Activated B cell treated with CpG ODN at 0.5 μM for 24 hours (primary cell): ENCODE measurements at regions not wholly inside any gene's neighbourhood (a gene's known extent, or its start where the extent isn't known, plus 50 kb on each side); places are given as distances from the start of the nearest gene placed in this dataset.

Experiments
- ATAC-seq: fragments of 200-7000 bp; cut with Tn5 transposase; one replicate; pipeline ENCODE4 v1.10.0; 2021; ENCODE audit warnings: low read depth, mild to moderate bottlenecking, moderate library complexity
- CTCF ChIA-PET: fragments of 350-600 bp; sonication (Branson Sonifier 250); formaldehyde crosslinking; loops from one replicate; lab custom pipeline; 2021; ENCODE audit warnings: antibody characterized with exemption; lab: Charles Lee
- POLR2A ChIA-PET: fragments of 350-600 bp; sonication (Branson Sonifier 250); formaldehyde crosslinking; loops from one replicate; lab custom pipeline; 2021; ENCODE audit warnings: antibody characterized with exemption; lab: Charles Lee
- DNase-seq: peaks from one replicate; pipeline ENCODE4 v3.0.0; 2022
- H3K27ac Mint-ChIP-seq: one replicate; pipeline ENCODE4 v1.8.0; 2020; ENCODE audit warnings: mixed read lengths
- H3K27me3 Mint-ChIP-seq: one replicate; pipeline ENCODE4 v1.8.0; 2021; ENCODE audit warnings: mixed read lengths
- H3K36me3 Mint-ChIP-seq: one replicate; pipeline ENCODE4 v1.8.0; 2021; ENCODE audit warnings: low read depth, mixed read lengths
- H3K4me1 Mint-ChIP-seq: one replicate; pipeline ENCODE4 v1.8.0; 2021; ENCODE audit warnings: mixed read lengths
- H3K4me3 Mint-ChIP-seq: one replicate; pipeline ENCODE4 v1.8.0; 2020; ENCODE audit warnings: mild to moderate bottlenecking, mixed read lengths
- H3K9me3 Mint-ChIP-seq: one replicate; pipeline ENCODE4 v1.8.0; 2020; ENCODE audit warnings: mixed read lengths
- CTCF ChIP-seq: fragments of 200-600 bp; IDR thresholded peaks from one replicate; pipeline ENCODE4 v1.8.0; 2022; ENCODE audit warnings: antibody characterized with exemption, mild to moderate bottlenecking
- intact Hi-C: fragments of 100-400 bp; cut with micrococcal nuclease; formaldehyde crosslinking; loops from one replicate; pipeline ENCODE4 v1.15.1; 2024

GRCh38 chr14:44620121-44621019, 113.3 kb upstream of the FSCB start:
- Mint-ChIP-seq H3K4me1 (no peaks in the 10 kb centered on the region), H3K36me3 (no peaks in the 10 kb centered on the region), H3K4me3 (no peak overlapping the region), H3K27ac (no peak overlapping the region), H3K9me3 (no peaks in the 10 kb centered on the region), H3K27me3 (no peaks in the 10 kb centered on the region)
- no peak for DNase-seq
- intact Hi-C loops: no loop called here
- ChIA-PET CTCF (no interaction called here), POLR2A (no interaction called here)
- no peak for ATAC-seq
- TF ChIP-seq CTCF: no peak

- CTCF ChIA-PET: no interaction called here
- Mint-ChIP-seq H3K36me3 (no peaks in the 10 kb centered on the region), H3K27ac (no peak overlapping the region), H3K9me3 (no peaks in the 10 kb centered on the region), H3K27me3 (no peaks in the 10 kb centered on the region), H3K4me1 (no peaks in the 10 kb centered on the region), H3K4me3 (no peak overlapping the region)
- TF ChIP-seq CTCF: no peak
- intact Hi-C loops: no loop called here
- POLR2A ChIA-PET: no interaction called here
- DNase-seq (no peak), ATAC-seq (no peak)
Observed at GRCh38 chr14:44616204-44616603, 109.1 kb upstream of the FSCB start.

- ChIA-PET CTCF (no interaction called here), POLR2A (no interaction called here)
- ATAC-seq: no peak
- Mint-ChIP-seq H3K27ac (no peak overlapping the region), H3K27me3 (no peaks in the 10 kb centered on the region), H3K36me3 (no peaks in the 10 kb centered on the region), H3K9me3 (no peaks in the 10 kb centered on the region), H3K4me3 (no peak overlapping the region), H3K4me1 (no peaks in the 10 kb centered on the region)
- TF ChIP-seq CTCF: no peak
- intact Hi-C loops: no loop called here
- no peak for DNase-seq
Observed at GRCh38 chr14:44613061-44613712, 106.1 kb upstream of the FSCB start.

GRCh38 chr14:44612002-44612401, 104.9 kb upstream of the FSCB start:
- intact Hi-C loops: no loop called here
- no peak for TF ChIP-seq CTCF
- no peaks in the 10 kb centered on the region for H3K9me3 Mint-ChIP-seq
- no peak overlapping the region for H3K4me3 Mint-ChIP-seq
- ChIA-PET CTCF (no interaction called here), POLR2A (no interaction called here)
- H3K27ac Mint-ChIP-seq: no peak overlapping the region
- no peaks in the 10 kb centered on the region for H3K36me3 Mint-ChIP-seq
- no peaks in the 10 kb centered on the region for H3K27me3 Mint-ChIP-seq
- ATAC-seq (no peak), DNase-seq (no peak)
- H3K4me1 Mint-ChIP-seq: no peaks in the 10 kb centered on the region

- intact Hi-C loops: no loop called here
- no peak for TF ChIP-seq CTCF
- Mint-ChIP-seq H3K9me3 (no peaks in the 10 kb centered on the region), H3K36me3 (no peaks in the 10 kb centered on the region), H3K27ac (no peak overlapping the region), H3K27me3 (no peaks in the 10 kb centered on the region), H3K4me1 (no peaks in the 10 kb centered on the region), H3K4me3 (no peak overlapping the region)
- ChIA-PET POLR2A (no interaction called here), CTCF (no interaction called here)
- ATAC-seq: no peak
- DNase-seq: no peak
Observed at GRCh38 chr14:44609876-44610510, 102.9 kb upstream of the FSCB start.
